ENCODE measurements at regions not wholly inside any gene's neighbourhood (a gene's known extent, or its start where the extent isn't known, plus 50 kb on each side); places are given as distances from the start of the nearest gene placed in this dataset.

DNA sequence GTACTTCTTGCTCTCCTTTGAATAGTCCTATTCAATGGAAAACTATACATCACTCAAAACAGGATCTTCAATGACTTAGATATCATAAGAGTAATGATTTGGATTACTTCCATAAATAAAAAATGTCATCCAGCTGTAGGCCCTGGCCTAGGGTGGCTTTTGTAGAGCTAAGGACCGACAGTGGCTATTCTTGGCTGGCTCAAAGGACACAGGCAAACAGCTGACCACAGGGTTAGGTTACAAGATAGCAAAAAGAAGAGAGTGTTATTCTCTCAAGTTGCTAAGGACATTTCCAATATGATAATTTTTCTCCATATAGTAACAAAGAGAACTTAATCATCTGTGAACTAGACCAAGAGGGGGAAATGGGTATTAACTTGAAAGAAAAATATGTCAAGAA lies 495.1 kb downstream of the PLPP3 start:
- no peak for DNase-seq (ENCODE audit: low spot score)
- in situ Hi-C loops (cut with MboI; ENCODE audit: low pct_unique_long_range_greater_than_20kb, low sequenced_read_pairs, unreplicated experiment): no loop called here
- TF ChIP-seq CTCF (IDR thresholded peaks at IDR 0.05; ENCODE audit: extremely low read depth, insufficient read depth, missing control alignments): no peak

GRCh38 chr1:56081736-56082135 lies 497.6 kb downstream of the PLPP3 start:
- no peak for DNase-seq (ENCODE audit: low spot score)
- TF ChIP-seq CTCF (IDR thresholded peaks at IDR 0.05; ENCODE audit: extremely low read depth, insufficient read depth, missing control alignments): no peak
- in situ Hi-C loops (cut with MboI; ENCODE audit: low pct_unique_long_range_greater_than_20kb, low sequenced_read_pairs, unreplicated experiment): no loop called here

GRCh38 chr1:56081173-56081572 lies 498.2 kb downstream of the PLPP3 start:
- in situ Hi-C loops (cut with MboI; ENCODE audit: low pct_unique_long_range_greater_than_20kb, low sequenced_read_pairs, unreplicated experiment): no loop called here
- DNase-seq (ENCODE audit: low spot score): no peak
- TF ChIP-seq CTCF (IDR thresholded peaks at IDR 0.05; ENCODE audit: extremely low read depth, insufficient read depth, missing control alignments): no peak

GRCh38 chr1:56080123-56080522 lies 499.2 kb downstream of the PLPP3 start:
- in situ Hi-C loops (cut with MboI; ENCODE audit: low pct_unique_long_range_greater_than_20kb, low sequenced_read_pairs, unreplicated experiment): no loop called here
- no peak for DNase-seq (ENCODE audit: low spot score)
- no peak for TF ChIP-seq CTCF (IDR thresholded peaks at IDR 0.05; ENCODE audit: extremely low read depth, insufficient read depth, missing control alignments)

DNA sequence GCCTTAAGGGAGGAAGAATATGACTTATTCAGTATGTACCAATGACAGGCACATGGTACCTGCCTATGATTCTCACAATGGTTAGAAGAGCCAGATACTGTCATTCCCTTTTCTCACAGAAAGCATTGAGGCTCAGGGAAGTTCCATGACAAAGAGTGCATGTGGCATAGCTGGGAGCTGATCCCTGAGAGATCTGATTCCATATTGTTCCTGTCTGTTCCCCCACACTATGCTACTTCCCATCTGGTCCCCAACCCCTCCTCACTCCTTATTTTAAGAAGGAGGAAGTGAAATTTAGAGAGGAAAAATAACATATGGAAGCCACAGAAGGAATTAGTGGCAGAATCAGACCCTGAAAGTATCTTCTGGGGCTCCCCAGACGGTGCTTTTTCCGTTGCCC lies 500.0 kb downstream of the PLPP3 start:
- no peak for TF ChIP-seq CTCF (IDR thresholded peaks at IDR 0.05; ENCODE audit: extremely low read depth, insufficient read depth, missing control alignments)
- in situ Hi-C loops (cut with MboI; ENCODE audit: low pct_unique_long_range_greater_than_20kb, low sequenced_read_pairs, unreplicated experiment): no loop called here
- no peak for DNase-seq (ENCODE audit: low spot score)

- no peak for DNase-seq (ENCODE audit: low spot score)
Observed at GRCh38 chr1:56077206-56077605, 502.2 kb downstream of the PLPP3 start.

More at GRCh38 chr1:56077206-56077605, 502.2 kb downstream of the PLPP3 start:
- in situ Hi-C loops (cut with MboI; ENCODE audit: low pct_unique_long_range_greater_than_20kb, low sequenced_read_pairs, unreplicated experiment): no loop called here
- no peak for TF ChIP-seq CTCF (IDR thresholded peaks at IDR 0.05; ENCODE audit: extremely low read depth, insufficient read depth, missing control alignments)
